GM18505 (cell line): ENCODE measurements at regions not wholly inside any gene's neighbourhood (a gene's known extent, or its start where the extent isn't known, plus 50 kb on each side); places are given as distances from the start of the nearest gene placed in this dataset.

Experiments
- ATAC-seq: cut with Tn5 transposase; IDR thresholded peaks from one replicate; pipeline ENCODE4 v1.9.1; 2021; ENCODE audit not compliant: unreplicated experiment
- POLR2A ChIP-seq: IDR thresholded peaks from 4 replicates; pipeline ENCODE4 v1.6.1; 2011; ENCODE audit warnings: borderline replicate concordance; ENCODE audit not compliant: insufficient read depth, insufficient read length; ENCODE audit errors: extremely low read depth

- no peak for ATAC-seq
- no peak for TF ChIP-seq POLR2A
These were observed 736.7 kb upstream of the PTBP2 start for GRCh38 chr1:95984798-95985374.

GRCh38 chr1:95990033-95990432 lies 731.6 kb upstream of the PTBP2 start:
- no peak for TF ChIP-seq POLR2A
- ATAC-seq, result no peak

GRCh38 chr1:95991787-95992520 lies 729.6 kb upstream of the PTBP2 start:
- no peak for TF ChIP-seq POLR2A
- ATAC-seq, result no peak

- TF ChIP-seq POLR2A, result no peak
- no peak for ATAC-seq
These were observed 726.9 kb upstream of the PTBP2 start for GRCh38 chr1:95994643-95995042.

- ATAC-seq, result no peak
These were observed 719.4 kb upstream of the PTBP2 start for GRCh38 chr1:96002201-96002600.

GRCh38 chr1:96002969-96003964 lies 718.3 kb upstream of the PTBP2 start:
- ATAC-seq, result no peak
- no peak for TF ChIP-seq POLR2A

More at GRCh38 chr1:96002201-96002600, 719.4 kb upstream of the PTBP2 start:
- TF ChIP-seq POLR2A, result no peak

- TF ChIP-seq POLR2A, result no peak
- no peak for ATAC-seq
These were observed 711.7 kb upstream of the PTBP2 start for GRCh38 chr1:96009831-96010434.

- ATAC-seq, result no peak
- TF ChIP-seq POLR2A, result no peak
These were observed 710.0 kb upstream of the PTBP2 start for GRCh38 chr1:96011606-96012005.

- no peak for ATAC-seq
- TF ChIP-seq POLR2A, result no peak
These were observed 705.4 kb upstream of the PTBP2 start for GRCh38 chr1:96016219-96016618.

GRCh38 chr1:96020378-96020777 lies 701.2 kb upstream of the PTBP2 start:
- no peak for TF ChIP-seq POLR2A
- ATAC-seq, result no peak

GRCh38 chr1:96025062-96025461 lies 696.5 kb upstream of the PTBP2 start:
- TF ChIP-seq POLR2A, result no peak
- no peak for ATAC-seq

- ATAC-seq, result no peak
- no peak for TF ChIP-seq POLR2A
These were observed 693.5 kb upstream of the PTBP2 start for GRCh38 chr1:96028071-96028470.

GRCh38 chr1:96030312-96030711 lies 691.3 kb upstream of the PTBP2 start:
- ATAC-seq, result no peak

More at GRCh38 chr1:96030312-96030711, 691.3 kb upstream of the PTBP2 start:
- TF ChIP-seq POLR2A, result no peak
